ENCODE measurements at regions not wholly inside any gene's neighbourhood (a gene's known extent, or its start where the extent isn't known, plus 50 kb on each side); places are given as distances from the start of the nearest gene placed in this dataset.
A peak's percentile ranks its signal among the peaks of the same experiment; 100 is the strongest.

GRCh38 chr15:29970402-29970695 lies 112.4 kb upstream of the GOLGA8J start:
- no peaks in the 10 kb centered on the region for H3K9me3 Mint-ChIP-seq (ENCODE audit: unreplicated experiment)
- no peak for DNase-seq (ENCODE audit: low spot score)
- no peaks in the 10 kb centered on the region for H3K27me3 Mint-ChIP-seq (ENCODE audit: unreplicated experiment)
- H3K4me3 Mint-ChIP-seq (ENCODE audit: unreplicated experiment) = peak overlapping the region; percentile 15
- TF ChIP-seq, protein P1, sequence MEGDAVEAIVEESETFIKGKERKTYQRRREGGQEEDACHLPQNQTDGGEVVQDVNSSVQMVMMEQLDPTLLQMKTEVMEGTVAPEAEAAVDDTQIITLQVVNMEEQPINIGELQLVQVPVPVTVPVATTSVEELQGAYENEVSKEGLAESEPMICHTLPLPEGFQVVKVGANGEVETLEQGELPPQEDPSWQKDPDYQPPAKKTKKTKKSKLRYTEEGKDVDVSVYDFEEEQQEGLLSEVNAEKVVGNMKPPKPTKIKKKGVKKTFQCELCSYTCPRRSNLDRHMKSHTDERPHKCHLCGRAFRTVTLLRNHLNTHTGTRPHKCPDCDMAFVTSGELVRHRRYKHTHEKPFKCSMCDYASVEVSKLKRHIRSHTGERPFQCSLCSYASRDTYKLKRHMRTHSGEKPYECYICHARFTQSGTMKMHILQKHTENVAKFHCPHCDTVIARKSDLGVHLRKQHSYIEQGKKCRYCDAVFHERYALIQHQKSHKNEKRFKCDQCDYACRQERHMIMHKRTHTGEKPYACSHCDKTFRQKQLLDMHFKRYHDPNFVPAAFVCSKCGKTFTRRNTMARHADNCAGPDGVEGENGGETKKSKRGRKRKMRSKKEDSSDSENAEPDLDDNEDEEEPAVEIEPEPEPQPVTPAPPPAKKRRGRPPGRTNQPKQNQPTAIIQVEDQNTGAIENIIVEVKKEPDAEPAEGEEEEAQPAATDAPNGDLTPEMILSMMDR (IDR thresholded peaks at IDR 0.05; ENCODE audit: unreplicated experiment) = no peak
- no peaks in the 10 kb centered on the region for H3K36me3 Mint-ChIP-seq (ENCODE audit: low read depth, unreplicated experiment)
- H3K27ac Mint-ChIP-seq (ENCODE audit: unreplicated experiment) = no peak overlapping the region
- H3K4me1 Mint-ChIP-seq (ENCODE audit: unreplicated experiment) = peaks cover 6% of the 10 kb centered on the region

- TF ChIP-seq, protein P1 (IDR thresholded peaks at IDR 0.05; ENCODE audit: unreplicated experiment) = no peak
- no peaks in the 10 kb centered on the region for H3K27me3 Mint-ChIP-seq (ENCODE audit: unreplicated experiment)
- no peaks in the 10 kb centered on the region for H3K9me3 Mint-ChIP-seq (ENCODE audit: unreplicated experiment)
- H3K4me3 Mint-ChIP-seq (ENCODE audit: unreplicated experiment) = peak overlapping the region; percentile 15
- H3K27ac Mint-ChIP-seq (ENCODE audit: unreplicated experiment) = no peak overlapping the region
- H3K4me1 Mint-ChIP-seq (ENCODE audit: unreplicated experiment) = peaks cover 6% of the 10 kb centered on the region
- H3K36me3 Mint-ChIP-seq (ENCODE audit: low read depth, unreplicated experiment) = no peaks in the 10 kb centered on the region
- DNase-seq (ENCODE audit: low spot score) = no peak
These were observed 113.0 kb upstream of the GOLGA8J start for GRCh38 chr15:29969562-29970401.

- Mint-ChIP-seq H3K36me3 (ENCODE audit: low read depth, unreplicated experiment) (no peaks in the 10 kb centered on the region), H3K27ac (ENCODE audit: unreplicated experiment) (no peak overlapping the region), H3K4me3 (ENCODE audit: unreplicated experiment) (peak overlapping the region; percentile 88), H3K27me3 (ENCODE audit: unreplicated experiment) (no peaks in the 10 kb centered on the region), H3K9me3 (ENCODE audit: unreplicated experiment) (no peaks in the 10 kb centered on the region), H3K4me1 (ENCODE audit: unreplicated experiment) (peaks cover 6% of the 10 kb centered on the region)
- peak; percentile 26 for DNase-seq (ENCODE audit: low spot score)
- TF ChIP-seq, protein P1 (IDR thresholded peaks at IDR 0.05; ENCODE audit: unreplicated experiment) = no peak
These were observed 113.7 kb upstream of the GOLGA8J start for GRCh38 chr15:29968895-29969561.

GRCh38 chr15:29968099-29968894 lies 114.5 kb upstream of the GOLGA8J start:
- Mint-ChIP-seq H3K27me3 (ENCODE audit: unreplicated experiment) (no peaks in the 10 kb centered on the region), H3K36me3 (ENCODE audit: low read depth, unreplicated experiment) (no peaks in the 10 kb centered on the region), H3K4me3 (ENCODE audit: unreplicated experiment) (peak overlapping the region; percentile 79), H3K27ac (ENCODE audit: unreplicated experiment) (no peak overlapping the region), H3K9me3 (ENCODE audit: unreplicated experiment) (no peaks in the 10 kb centered on the region), H3K4me1 (ENCODE audit: unreplicated experiment) (peaks cover 6% of the 10 kb centered on the region)
- peak; percentile 37 for DNase-seq (ENCODE audit: low spot score)
- TF ChIP-seq, protein P1 (IDR thresholded peaks at IDR 0.05; ENCODE audit: unreplicated experiment) = no peak
